C4-2B (cell line): ENCODE measurements at regions not wholly inside any gene's neighbourhood (a gene's known extent, or its start where the extent isn't known, plus 50 kb on each side); places are given as distances from the start of the nearest gene placed in this dataset.
"Not testable (repeated sequence)": the region's sequence is repeated elsewhere in the genome, so short reads cannot be mapped to it uniquely, and the experiment has no call there.

Experiments used
- H3K27ac ChIP-seq: fragments of 450-650 bp; 2 replicates; pipeline ENCODE4 v1.5.1; 2017
- CTCF ChIP-seq: fragments of 450-650 bp; conservative IDR thresholded peaks from 2 replicates; pipeline ENCODE4 v1.5.1; 2017; ENCODE audit warnings: mild to moderate bottlenecking
- ZFX ChIP-seq: fragments of 450-650 bp; IDR thresholded peaks from 2 replicates; pipeline ENCODE4 v1.6.1; 2017

- no peak overlapping the region for H3K27ac ChIP-seq
- TF ChIP-seq ZFX: no peak
- no peak for TF ChIP-seq CTCF
Observed at GRCh38 chr2:144749188-144749587, 229.3 kb upstream of the ZEB2 start.

GRCh38 chr2:144748443-144748842 is 228.5 kb upstream of the ZEB2 start:
- no peak overlapping the region for H3K27ac ChIP-seq
- TF ChIP-seq ZFX (no peak), CTCF (no peak)

- no peak overlapping the region for H3K27ac ChIP-seq
- TF ChIP-seq ZFX (no peak), CTCF (no peak)
Observed at GRCh38 chr2:144747571-144747970, 227.7 kb upstream of the ZEB2 start.

- no peak overlapping the region for H3K27ac ChIP-seq
- TF ChIP-seq CTCF (no peak), ZFX (no peak)
Observed at GRCh38 chr2:144745424-144745823, 225.5 kb upstream of the ZEB2 start.

GRCh38 chr2:144738749-144739148 is 218.8 kb upstream of the ZEB2 start:
- no peak overlapping the region for H3K27ac ChIP-seq
- TF ChIP-seq ZFX (no peak), CTCF (no peak)

- no peak overlapping the region for H3K27ac ChIP-seq
- TF ChIP-seq ZFX: no peak
- TF ChIP-seq CTCF: no peak
Observed at GRCh38 chr2:144730711-144731110, 210.8 kb upstream of the ZEB2 start.

- not testable (repeated sequence) for H3K27ac ChIP-seq
Observed at GRCh38 chr2:144724460-144724859, 204.5 kb upstream of the ZEB2 start.

GRCh38 chr2:144718376-144718775 is 198.5 kb upstream of the ZEB2 start:
- TF ChIP-seq ZFX: no peak
- TF ChIP-seq CTCF: no peak
- H3K27ac ChIP-seq: no peak overlapping the region
